ENCODE measurements at regions not wholly inside any gene's neighbourhood (a gene's known extent, or its start where the extent isn't known, plus 50 kb on each side); places are given as distances from the start of the nearest gene placed in this dataset.

- no peak for DNase-seq
These were observed 60.8 kb upstream of the ADRA2C start for GRCh38 chr4:3705236-3705987.

DNA sequence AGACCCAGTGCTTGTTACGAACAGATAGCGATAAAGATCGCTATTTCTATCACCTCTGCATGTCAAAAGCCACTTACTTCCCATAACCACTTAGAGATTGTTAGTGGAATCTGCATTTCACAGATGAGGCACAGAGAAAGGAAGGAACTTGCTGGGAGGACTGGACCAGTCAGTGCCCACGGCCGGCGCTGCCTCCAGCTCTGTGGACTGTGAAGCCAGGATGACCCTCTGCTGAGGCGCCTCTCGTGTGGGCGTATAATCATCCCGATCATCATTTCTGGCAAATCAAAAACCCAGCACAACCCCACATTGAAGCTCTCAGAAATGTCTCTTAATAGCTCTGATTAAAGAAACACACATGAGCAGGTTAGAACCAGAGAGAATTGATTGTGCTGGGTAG is 61.5 kb upstream of the ADRA2C start:
- DNase-seq = no peak

GRCh38 chr4:3703677-3704521 is 62.3 kb upstream of the ADRA2C start:
- peak in 1 of 51 donors; percentile 12 for DNase-seq

- no peak for DNase-seq
These were observed 62.9 kb upstream of the ADRA2C start for GRCh38 chr4:3703343-3703676.

DNA sequence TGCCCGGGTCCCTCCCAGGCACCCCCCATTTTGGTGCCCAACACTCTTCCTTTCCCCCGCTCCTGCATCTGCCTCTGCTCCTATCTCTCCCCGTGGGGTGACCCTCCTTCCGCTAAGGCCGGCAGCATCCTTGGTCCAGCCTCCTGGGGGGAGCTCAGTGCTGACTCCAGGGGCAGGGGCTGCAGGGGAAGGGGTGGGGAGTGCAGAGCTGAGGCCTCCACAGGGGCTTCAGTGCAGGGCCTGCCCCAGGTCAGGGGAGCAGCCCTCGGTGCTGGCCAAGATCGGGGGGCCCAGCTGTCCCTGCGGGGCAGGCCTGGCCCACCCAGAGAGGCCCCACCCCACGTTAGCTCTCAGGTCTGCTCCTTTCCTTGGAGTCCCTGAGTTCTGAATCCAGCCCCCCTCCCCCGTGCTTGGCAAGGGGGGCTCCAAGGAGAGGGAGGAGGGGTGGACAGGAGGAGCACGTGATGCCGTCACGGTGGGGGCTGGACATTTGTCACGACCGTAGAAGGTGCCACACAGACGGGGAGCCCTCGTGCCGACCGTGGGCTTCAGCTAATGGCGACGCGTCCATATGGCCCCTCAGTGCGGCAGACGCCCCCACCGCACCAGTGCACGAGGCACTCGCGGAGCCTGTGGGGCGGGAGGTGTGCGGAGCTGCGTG is 63.5 kb upstream of the ADRA2C start:
- DNase-seq = no peak

DNA sequence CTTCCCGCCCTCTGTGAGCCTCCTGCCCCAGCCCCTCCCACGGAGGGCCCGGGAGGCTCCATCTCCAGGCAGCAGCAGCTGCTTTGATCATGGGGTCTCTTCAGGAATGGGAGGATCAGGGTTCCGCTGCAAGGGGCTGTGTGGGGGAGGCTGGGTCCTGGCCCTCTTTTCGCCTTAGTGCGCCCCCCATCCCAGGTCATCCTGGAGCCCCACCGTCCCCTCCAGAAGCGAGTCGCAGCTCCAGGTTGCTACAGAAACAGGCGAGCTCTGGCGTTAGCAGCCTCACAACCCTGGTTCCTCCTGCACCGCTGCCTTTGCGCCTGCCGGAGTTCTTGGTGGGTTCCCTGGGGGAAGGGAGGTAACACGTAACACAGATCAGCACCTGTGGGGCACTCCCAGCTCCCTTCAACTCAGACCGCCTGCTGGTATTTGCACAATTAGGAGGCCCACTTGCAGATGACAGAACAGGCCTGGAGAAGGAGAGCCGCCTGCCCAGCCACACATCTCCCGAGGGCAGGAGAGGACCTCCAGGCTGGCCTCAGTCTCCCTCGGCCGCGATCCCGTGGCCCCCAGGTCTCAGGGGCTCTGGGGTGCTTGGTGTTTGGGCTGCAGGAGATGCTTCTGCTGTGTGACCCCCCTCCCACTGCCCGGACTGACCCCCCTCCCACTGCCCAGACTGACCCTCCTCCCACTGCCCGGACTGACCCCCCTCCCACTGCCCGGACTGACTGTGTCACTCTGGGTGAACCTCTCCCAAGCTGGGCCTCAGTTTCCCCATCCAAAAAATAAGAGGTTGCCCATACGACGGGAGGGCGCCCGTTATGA is 64.2 kb upstream of the ADRA2C start:
- DNase-seq = no peak

DNA sequence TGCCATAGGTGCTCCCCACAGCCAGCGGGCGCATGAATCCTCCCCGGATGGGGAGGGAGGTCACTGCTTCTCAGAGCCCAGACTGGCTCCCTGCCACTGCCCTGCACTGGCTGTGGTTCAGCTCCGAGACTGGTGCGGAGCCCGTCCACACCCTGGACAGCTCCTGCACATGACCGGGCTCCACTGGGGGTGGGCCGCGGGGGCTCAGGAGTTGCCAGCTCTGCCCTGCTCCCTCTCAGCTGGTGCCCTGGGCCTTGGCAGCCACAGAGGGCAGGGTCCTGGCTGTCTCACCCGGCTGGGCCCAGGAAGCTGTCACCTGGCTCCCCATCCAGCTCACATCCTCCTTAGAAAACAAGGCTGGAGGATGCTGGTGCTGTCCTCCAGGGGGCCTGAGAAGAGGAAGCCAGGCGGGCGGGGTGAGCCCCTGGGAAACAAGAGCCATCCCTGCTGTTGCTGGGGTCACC is 64.9 kb upstream of the ADRA2C start:
- DNase-seq = peak in 3 of 51 donors; percentile 16 to 39 (median 29)

DNA sequence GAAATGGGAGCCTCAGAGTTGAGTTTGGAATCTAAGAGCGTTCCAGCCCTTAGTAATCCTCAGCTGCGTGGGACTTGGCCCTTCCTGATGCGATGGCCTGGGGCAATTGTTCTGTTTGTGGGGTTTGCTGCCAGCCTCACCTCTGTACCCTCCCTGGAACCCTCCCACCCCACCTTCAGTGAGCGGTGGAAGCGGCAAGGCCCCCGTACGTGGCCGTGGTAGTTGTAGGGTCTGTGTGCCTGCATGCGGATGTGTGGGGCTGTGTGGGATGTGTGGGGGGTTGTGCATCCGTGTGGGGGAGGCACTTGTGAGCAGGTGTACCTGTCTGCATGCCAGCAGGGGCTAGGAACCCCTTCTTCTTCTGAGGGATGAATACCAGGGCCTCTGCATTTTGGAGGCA is 65.4 kb upstream of the ADRA2C start:
- no peak for DNase-seq

DNA sequence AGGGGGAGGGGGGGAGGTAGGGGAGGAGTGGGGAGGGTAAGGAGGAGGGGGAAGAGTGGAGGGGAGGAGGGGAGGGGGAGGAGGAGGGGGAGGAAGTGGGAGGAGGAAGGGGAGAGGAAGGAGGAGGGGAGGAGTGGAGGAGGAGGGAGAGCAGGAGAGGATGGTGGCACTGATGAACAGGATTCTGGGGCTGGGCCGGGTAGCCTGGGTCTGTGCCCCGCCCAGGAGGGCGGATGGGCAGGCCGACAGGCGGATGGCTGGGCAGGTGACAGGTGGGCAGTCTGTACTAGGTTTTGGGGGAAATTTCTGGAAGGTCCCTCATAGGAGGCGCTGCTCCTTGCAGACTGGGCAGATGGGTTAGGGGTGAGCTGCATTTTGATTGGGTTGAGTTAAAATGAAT is 66.0 kb upstream of the ADRA2C start:
- no peak for DNase-seq

DNA sequence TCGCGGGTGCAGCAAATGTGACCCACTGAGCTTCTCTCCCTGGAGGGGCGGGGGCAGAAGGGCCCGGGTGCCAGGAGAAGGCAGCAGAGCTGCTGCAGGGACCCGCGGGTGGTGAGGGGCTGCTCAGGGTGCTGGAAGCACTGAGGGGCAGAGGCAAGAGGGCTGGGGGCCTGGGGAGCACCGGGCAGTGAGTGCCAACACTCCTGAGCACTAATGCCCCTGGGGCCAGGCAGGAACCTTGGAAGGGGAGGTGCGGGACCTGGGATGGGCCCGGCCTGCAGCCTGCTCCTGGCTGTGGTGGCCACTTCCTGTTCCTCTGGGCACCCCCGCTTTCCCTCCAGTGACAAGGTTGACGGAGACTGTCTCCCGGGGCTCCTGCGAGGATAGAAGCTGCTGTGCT is 66.5 kb upstream of the ADRA2C start:
- no peak for DNase-seq

DNA sequence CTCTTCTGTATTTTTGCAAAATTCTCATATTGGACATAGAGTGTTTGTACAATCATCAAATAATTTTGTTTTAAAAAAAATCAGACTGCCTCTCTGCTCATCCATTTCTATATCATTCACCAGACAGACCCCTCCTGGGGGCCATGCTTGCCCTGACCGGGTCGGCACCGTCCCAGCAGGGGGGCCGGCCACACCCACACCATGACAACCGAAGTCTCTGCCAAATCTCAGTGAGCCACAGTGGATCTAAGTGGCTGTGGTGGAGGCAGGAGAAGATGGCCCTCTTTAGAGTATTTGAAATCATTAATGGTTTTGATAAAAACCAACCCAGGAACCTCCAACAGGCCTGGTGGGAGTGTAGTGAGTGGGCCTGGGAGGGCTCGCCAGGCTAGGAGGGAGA is 66.9 kb upstream of the ADRA2C start:
- DNase-seq = no peak

GRCh38 chr4:3697033-3697432 is 69.2 kb upstream of the ADRA2C start:
- no peak for DNase-seq

DNA sequence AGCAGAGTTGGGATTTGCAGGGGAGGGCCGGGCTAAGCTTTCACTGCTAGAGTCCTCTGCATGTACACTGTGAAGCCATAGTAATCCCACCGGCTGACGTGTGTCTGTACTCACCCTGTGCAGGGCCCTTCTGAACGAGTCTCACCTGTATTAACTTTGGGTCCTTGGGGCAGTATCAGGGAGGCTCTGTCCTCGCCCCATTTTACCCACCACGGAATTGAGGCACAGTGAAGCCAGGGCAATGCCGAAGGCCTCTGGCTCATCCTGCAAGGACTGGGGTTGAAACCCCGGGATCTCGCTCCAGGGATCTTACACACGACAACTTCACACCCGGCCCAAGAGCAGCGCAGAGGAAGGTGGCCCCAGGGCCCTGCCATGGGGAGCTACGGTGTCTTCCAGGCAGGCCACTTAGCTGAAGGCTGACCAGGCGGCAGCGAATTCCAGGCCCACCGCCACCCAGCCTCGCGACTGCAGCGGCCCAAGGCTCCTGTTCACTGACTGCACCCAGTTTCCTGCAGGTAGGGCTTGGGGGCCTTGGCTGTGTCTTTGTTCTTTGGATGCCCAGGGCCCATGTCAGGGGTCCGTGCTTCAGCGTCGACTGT is 75.5 kb upstream of the ADRA2C start:
- no peak for DNase-seq

DNA sequence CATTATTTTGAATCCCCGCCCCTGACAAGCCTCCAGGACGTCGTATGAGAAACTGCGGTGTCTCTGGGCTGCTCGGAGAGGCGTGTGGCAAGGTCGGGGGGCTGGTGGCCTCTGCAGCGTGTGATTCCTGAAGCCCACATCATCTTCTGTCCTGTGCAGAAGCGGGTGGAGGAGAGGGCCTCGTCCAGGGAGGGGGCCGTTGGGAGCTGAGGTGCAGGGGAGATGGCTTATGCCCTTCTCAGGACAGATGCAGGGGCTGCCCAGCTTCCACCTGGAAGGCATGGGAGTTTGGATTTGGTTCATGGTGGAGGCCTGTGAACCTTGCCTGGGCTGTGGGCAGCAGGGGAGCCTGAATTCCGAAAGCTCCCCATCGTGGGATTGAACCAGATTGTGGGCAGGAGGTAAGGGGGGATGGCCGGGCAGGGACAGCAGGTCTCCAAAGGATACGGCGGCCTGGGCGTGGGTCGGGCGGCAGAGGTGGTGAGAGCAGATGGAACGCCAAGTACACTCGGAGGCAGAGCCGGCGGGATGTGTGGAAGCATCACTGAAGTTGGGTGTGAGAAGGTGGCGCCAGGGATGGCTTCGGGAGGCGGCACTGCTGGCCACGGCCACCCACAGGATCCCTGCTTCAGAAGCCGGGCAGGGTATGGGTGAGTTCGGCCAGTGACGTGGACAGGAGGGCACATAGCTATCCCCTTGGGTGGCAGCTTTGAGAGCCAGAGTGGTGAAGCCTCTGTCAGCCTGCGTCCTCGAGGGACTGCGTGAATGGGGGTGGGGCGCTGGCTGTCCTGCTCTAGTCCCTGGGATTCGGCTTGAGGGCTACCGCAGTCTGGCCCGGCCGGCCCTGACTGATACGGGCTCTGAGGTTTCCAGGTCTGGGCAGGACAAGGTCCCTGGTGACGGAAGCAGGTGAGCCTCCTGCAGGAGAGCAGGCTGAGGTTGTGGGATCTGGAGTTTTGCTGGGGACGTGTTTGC is 76.3 kb upstream of the ADRA2C start:
- no peak for DNase-seq

DNA sequence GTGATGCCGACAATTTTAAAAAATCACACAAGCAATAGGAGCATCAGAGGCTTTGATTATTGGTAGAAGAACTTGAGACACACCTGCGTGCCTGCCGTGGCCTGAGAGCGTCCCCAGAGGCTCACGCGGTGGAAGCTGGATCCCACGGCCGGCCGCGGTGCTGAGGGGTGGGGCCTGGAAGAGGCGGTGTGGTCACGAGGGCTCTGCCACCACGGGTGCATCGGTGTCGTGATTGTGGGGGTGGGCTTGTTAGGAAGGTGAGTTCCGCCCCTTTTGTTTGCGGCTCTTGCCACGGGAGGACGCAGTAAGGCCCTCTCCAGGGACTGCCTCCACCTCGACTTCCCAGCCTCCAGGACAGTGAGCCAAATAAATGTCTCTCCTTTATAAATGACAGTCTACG is 77.2 kb upstream of the ADRA2C start:
- DNase-seq = no peak

- DNase-seq = no peak
These were observed 77.9 kb upstream of the ADRA2C start for GRCh38 chr4:3688018-3688998.

DNA sequence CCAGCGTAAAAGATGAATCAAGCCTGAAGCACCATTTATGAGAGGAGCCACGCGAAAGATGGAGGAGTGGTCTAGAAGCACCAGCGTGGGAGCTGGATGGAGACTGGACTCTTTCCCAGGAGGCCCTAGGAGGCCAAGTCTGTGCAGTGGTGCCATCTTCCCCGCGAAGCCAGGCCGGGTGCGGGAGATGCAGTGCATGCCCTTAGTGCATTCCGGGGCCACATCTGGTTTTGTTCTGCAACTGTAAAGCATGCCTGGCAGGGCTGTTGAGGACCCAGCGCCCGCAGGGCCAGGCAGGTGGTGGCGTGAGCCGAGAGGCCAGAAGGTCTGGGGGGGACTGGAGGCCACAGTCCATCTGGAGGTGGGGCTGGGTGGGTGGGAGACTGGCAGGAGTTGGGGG is 78.6 kb upstream of the ADRA2C start:
- DNase-seq = no peak

DNA sequence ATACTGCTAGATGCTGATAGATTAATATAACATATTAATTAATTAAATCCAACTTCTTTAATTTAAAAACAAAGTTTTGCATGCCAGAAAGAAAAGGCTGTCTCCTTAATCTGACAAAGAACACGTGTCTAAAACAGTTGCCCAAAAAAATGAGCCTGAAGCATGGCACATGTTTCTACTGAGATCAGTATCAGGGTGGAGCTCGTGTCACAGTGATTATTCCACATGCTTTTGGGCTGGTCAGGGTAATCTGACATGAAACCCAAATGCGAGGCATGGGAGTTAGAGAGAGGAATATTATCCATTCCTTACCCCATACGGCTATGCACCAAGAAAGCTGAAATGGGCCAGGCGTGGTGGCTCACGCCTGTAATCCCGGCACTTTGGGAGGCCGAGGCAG is 79.4 kb upstream of the ADRA2C start:
- no peak for DNase-seq

All from hypothalamus (tissue), 51 donors.